ENCODE measurements at regions not wholly inside any gene's neighbourhood (a gene's known extent, or its start where the extent isn't known, plus 50 kb on each side); places are given as distances from the start of the nearest gene placed in this dataset.

- ChIA-PET CTCF (no interaction called here), POLR2A (interaction anchor here (0.6 kb wide), 1 partner anchor 169 kb away, joined by 4 read pairs; no protein-coding TSS in a partner anchor)
- peak; percentile 53 for DNase-seq (ENCODE audit: low read depth)
- TF ChIP-seq, protein P1, sequence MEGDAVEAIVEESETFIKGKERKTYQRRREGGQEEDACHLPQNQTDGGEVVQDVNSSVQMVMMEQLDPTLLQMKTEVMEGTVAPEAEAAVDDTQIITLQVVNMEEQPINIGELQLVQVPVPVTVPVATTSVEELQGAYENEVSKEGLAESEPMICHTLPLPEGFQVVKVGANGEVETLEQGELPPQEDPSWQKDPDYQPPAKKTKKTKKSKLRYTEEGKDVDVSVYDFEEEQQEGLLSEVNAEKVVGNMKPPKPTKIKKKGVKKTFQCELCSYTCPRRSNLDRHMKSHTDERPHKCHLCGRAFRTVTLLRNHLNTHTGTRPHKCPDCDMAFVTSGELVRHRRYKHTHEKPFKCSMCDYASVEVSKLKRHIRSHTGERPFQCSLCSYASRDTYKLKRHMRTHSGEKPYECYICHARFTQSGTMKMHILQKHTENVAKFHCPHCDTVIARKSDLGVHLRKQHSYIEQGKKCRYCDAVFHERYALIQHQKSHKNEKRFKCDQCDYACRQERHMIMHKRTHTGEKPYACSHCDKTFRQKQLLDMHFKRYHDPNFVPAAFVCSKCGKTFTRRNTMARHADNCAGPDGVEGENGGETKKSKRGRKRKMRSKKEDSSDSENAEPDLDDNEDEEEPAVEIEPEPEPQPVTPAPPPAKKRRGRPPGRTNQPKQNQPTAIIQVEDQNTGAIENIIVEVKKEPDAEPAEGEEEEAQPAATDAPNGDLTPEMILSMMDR (IDR thresholded peaks at IDR 0.05; ENCODE audit: insufficient read depth, low read depth, low read length): no peak
- Histone ChIP-seq H3K36me3 (ENCODE audit: control insufficient read depth, insufficient read depth, low read length) (no peaks in the 10 kb centered on the region), H3K4me3 (ENCODE audit: low read depth, low read length) (no peak overlapping the region), H3K27me3 (ENCODE audit: control insufficient read depth, insufficient read depth, low read length) (no peaks in the 10 kb centered on the region)
Measured at GRCh38 chr12:60148831-60149230, 553.0 kb downstream of the SLC16A7 start.

DNA sequence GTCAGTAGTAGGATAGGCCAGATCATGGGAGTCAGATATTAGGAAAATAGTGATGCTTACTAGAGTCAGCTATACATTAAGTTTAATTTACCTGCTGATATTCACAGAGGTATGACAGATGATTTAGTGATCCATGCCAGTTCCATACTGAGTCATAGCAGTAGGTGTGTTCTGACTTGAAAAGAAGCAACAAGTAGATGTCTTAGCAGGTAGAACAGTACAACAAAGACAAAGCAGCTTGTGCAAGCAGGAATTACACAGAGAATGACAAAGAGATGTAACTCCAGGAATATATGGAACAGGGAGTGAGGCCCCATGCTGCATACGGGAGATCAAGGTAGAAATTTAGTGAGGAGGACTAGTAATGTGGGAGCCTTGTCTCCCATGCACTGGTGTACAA lies 556.9 kb downstream of the SLC16A7 start:
- no peak for DNase-seq (ENCODE audit: low read depth)
- Histone ChIP-seq H3K36me3 (ENCODE audit: control insufficient read depth, insufficient read depth, low read length) (no peaks in the 10 kb centered on the region), H3K27me3 (ENCODE audit: control insufficient read depth, insufficient read depth, low read length) (no peaks in the 10 kb centered on the region), H3K4me3 (ENCODE audit: low read depth, low read length) (no peak overlapping the region)
- POLR2A ChIA-PET: no interaction called here
- CTCF ChIA-PET: interaction anchor here (1.2 kb wide), 1 partner anchor 17 kb away, joined by 3 read pairs; no protein-coding TSS in a partner anchor
- TF ChIP-seq, protein P1 (IDR thresholded peaks at IDR 0.05; ENCODE audit: insufficient read depth, low read depth, low read length): no peak

DNA sequence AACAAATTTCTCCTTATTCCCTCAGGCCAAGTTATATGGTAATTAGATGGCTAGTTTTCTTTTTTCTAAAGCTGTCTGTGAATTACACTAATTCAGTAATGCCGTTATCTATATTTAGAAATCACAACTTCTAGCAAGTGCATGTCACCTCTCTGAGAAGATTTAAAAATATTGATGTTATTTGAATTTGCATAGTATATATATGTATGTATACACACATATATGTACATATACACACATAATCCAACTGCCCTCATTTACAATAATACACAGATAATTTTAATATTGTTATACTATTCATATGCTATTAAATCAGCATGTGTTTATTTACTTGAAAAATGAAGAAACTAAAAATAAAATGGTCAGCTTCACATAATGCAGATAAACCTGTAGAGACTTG lies 563.9 kb downstream of the SLC16A7 start:
- CTCF ChIA-PET: no interaction called here
- TF ChIP-seq, protein P1 (IDR thresholded peaks at IDR 0.05; ENCODE audit: insufficient read depth, low read depth, low read length): no peak
- POLR2A ChIA-PET: no interaction called here
- DNase-seq (ENCODE audit: low read depth): no peak
- Histone ChIP-seq H3K36me3 (ENCODE audit: control insufficient read depth, insufficient read depth, low read length) (no peaks in the 10 kb centered on the region), H3K4me3 (ENCODE audit: low read depth, low read length) (no peak overlapping the region), H3K27me3 (ENCODE audit: control insufficient read depth, insufficient read depth, low read length) (no peaks in the 10 kb centered on the region)

DNA sequence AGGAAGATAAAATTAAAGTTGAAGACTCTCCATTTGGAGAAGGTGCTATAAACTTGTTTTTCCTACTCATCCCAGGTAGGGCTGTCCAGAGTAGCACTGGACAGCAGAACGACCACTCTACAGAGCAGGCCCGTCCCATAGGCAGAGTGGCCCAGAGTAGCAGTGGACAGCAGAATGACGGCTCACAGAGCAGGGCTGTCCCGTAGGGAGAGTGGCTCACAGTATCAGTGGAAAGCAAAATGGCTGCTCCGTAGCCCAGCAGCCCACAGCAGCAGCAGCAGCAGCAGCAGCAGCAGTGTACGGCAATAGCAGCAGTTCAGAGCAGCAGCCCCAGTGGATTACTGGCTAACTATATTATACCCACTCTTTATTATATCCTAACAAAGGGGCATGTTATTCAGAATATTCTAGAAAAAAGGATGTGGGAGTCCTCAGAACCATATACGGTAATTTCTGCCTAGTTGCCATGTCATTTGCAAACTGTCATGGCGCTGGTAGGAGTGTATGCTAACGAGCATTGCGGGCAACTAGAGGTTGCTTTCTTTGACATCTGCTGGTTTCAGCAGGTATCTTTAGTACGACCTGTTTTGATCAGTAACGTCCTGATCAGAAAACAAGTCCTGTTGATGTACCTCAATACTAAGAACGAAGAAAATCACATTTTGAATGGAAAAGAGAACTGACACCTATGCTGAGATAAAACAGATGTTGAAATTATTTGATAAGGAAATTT lies 567.3 kb downstream of the SLC16A7 start:
- TF ChIP-seq, protein P1 (IDR thresholded peaks at IDR 0.05; ENCODE audit: insufficient read depth, low read depth, low read length): no peak
- POLR2A ChIA-PET: no interaction called here
- CTCF ChIA-PET: no interaction called here
- Histone ChIP-seq H3K36me3 (ENCODE audit: control insufficient read depth, insufficient read depth, low read length) (no peaks in the 10 kb centered on the region), H3K4me3 (ENCODE audit: low read depth, low read length) (no peak overlapping the region), H3K27me3 (ENCODE audit: control insufficient read depth, insufficient read depth, low read length) (no peaks in the 10 kb centered on the region)
- no peak for DNase-seq (ENCODE audit: low read depth)

DNA sequence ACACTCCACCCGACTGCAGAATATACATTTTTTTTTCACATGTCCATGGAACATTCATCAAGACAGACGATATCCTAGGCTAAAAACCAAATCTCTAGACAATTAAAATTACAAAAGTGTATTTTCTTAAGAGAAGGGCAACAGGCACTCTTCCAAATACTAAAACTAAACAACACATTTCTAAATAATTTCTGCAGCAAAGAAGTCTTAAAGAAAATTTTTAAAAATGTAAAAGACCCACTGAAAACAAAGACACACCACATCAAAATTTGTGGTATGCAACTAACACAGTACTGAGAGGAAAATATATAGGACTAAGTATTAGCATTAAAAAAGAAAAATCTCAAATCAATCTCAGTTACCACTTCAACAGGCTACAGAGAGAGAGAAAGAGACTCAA lies 570.0 kb downstream of the SLC16A7 start:
- no peak overlapping the region for H3K4me3 ChIP-seq (ENCODE audit: low read depth, low read length)
- H3K27me3 ChIP-seq (ENCODE audit: control insufficient read depth, insufficient read depth, low read length): no peaks in the 10 kb centered on the region
- DNase-seq (ENCODE audit: low read depth): no peak
- TF ChIP-seq, protein P1 (IDR thresholded peaks at IDR 0.05; ENCODE audit: insufficient read depth, low read depth, low read length): no peak
- ChIA-PET CTCF (no interaction called here), POLR2A (no interaction called here)
- H3K36me3 ChIP-seq (ENCODE audit: control insufficient read depth, insufficient read depth, low read length): no peaks in the 10 kb centered on the region

Data from BJ (cell line).